ENCODE measurements at regions not wholly inside any gene's neighbourhood (a gene's known extent, or its start where the extent isn't known, plus 50 kb on each side); places are given as distances from the start of the nearest gene placed in this dataset.

DNA sequence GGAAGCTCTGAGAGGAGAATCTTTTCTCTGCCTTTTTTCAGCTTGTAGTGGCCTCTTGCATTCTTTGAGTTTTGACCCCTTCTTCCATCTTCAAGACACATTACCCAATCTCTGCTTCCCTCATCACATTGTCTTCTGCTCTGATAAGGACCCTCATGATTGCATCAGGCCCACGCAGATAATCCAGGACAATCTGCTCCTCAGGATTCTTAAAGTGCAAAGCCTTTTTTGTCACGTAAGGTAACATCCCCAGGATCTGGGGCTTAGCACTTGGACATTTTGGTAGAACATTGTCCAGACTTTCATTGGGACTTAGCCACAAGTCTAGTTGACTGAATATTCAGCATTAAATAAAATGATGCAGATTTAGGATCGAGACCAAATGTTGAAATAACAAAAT lies 521.2 kb downstream of the RMST start:
- Histone ChIP-seq H4K20me1 (ENCODE audit: insufficient read depth) (no peaks in the 10 kb centered on the region), H3K9ac (no peak overlapping the region), H3K9me2 (no peaks in the 10 kb centered on the region), H2AFZ (ENCODE audit: low read depth) (no peak overlapping the region), H3K79me2 (ENCODE audit: insufficient read depth) (no peaks in the 10 kb centered on the region), H3K4me3 (ENCODE audit: low read depth in 2 of 2, low read length in 1 of 2) (no peak overlapping the region), H3K9me3 (no peaks in the 10 kb centered on the region), H3K27ac (ENCODE audit: low read depth in 2 of 2, low read length in 1 of 2) (no peak overlapping the region), H3K4me1 (ENCODE audit: control insufficient read depth in 1 of 2, insufficient read depth in 2 of 2, low read depth in 1 of 2, low read length in 1 of 2) (peaks cover 0 to 8% of the 10 kb centered on the region in 2 experiments; a peak in 1 of 4 replicates), H3F3A (replicated peaks; ENCODE audit: insufficient read depth) (no peaks in the 10 kb centered on the region), H3K4me2 (no peak overlapping the region), H3K27me3 (ENCODE audit: insufficient read depth) (no peaks in the 10 kb centered on the region), H3K36me3 (replicated peaks in 1 of 2; ENCODE audit: control insufficient read depth in 1 of 2, insufficient read depth in 2 of 2, low read length in 1 of 2) (no peaks in the 10 kb centered on the region)
- WGBS (ENCODE audit: low lambda C conversion rate), result 11% methylated on average over 3 of the region's 3 CpGs
- TF ChIP-seq, protein P1, sequence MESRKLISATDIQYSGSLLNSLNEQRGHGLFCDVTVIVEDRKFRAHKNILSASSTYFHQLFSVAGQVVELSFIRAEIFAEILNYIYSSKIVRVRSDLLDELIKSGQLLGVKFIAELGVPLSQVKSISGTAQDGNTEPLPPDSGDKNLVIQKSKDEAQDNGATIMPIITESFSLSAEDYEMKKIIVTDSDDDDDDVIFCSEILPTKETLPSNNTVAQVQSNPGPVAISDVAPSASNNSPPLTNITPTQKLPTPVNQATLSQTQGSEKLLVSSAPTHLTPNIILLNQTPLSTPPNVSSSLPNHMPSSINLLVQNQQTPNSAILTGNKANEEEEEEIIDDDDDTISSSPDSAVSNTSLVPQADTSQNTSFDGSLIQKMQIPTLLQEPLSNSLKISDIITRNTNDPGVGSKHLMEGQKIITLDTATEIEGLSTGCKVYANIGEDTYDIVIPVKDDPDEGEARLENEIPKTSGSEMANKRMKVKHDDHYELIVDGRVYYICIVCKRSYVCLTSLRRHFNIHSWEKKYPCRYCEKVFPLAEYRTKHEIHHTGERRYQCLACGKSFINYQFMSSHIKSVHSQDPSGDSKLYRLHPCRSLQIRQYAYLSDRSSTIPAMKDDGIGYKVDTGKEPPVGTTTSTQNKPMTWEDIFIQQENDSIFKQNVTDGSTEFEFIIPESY (IDR thresholded peaks at IDR 0.05; ENCODE audit: borderline replicate concordance, low read depth), result no peak
- TF ChIP-seq EP300 (IDR thresholded peaks at IDR 0.05; ENCODE audit: borderline replicate concordance in 1 of 2, low read depth in 1 of 2, low read length in 1 of 2) (no peak), ELF1 (IDR thresholded peaks at IDR 0.05) (no peak), MEF2A (IDR thresholded peaks at IDR 0.05; ENCODE audit: borderline replicate concordance, low read depth) (no peak)
- TF ChIP-seq, protein P2, sequence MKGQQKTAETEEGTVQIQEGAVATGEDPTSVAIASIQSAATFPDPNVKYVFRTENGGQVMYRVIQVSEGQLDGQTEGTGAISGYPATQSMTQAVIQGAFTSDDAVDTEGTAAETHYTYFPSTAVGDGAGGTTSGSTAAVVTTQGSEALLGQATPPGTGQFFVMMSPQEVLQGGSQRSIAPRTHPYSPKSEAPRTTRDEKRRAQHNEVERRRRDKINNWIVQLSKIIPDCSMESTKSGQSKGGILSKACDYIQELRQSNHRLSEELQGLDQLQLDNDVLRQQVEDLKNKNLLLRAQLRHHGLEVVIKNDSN (IDR thresholded peaks at IDR 0.05; ENCODE audit: borderline replicate concordance, low read depth), result no peak
- ChIA-PET CTCF (no interaction called here), POLR2A (no interaction called here)
- no peak for DNase-seq

DNA sequence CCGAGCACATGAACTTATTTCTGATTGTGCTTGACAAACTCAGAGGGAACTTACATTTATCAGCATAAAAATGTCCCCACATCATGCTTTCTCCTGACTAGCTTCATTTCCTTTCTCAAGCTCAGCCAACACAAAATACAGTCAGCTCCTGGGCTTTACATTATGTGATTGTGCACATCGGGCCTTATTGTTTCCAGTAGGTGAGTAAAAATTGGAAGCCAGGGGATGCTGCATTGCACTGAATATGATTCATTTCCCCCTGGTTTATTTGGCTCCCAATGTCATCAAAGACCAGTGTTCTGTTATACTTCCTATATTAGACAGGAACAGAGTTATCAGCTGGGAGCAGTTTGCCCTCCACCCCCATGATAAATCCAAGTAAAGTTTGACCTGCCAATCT lies 521.8 kb downstream of the RMST start:
- Histone ChIP-seq H3K4me3 (ENCODE audit: low read depth in 2 of 2, low read length in 1 of 2) (no peak overlapping the region), H3K79me2 (ENCODE audit: insufficient read depth) (no peaks in the 10 kb centered on the region), H3K9me2 (no peaks in the 10 kb centered on the region), H3K4me1 (ENCODE audit: control insufficient read depth in 1 of 2, insufficient read depth in 2 of 2, low read depth in 1 of 2, low read length in 1 of 2) (peaks cover 0 to 4% of the 10 kb centered on the region in 2 experiments; a peak in 1 of 4 replicates), H2AFZ (ENCODE audit: low read depth) (no peak overlapping the region), H3K36me3 (replicated peaks in 1 of 2; ENCODE audit: control insufficient read depth in 1 of 2, insufficient read depth in 2 of 2, low read length in 1 of 2) (no peaks in the 10 kb centered on the region), H3K27me3 (ENCODE audit: insufficient read depth) (no peaks in the 10 kb centered on the region), H3K27ac (ENCODE audit: low read depth in 2 of 2, low read length in 1 of 2) (no peak overlapping the region), H3F3A (replicated peaks; ENCODE audit: insufficient read depth) (no peaks in the 10 kb centered on the region), H3K4me2 (no peak overlapping the region), H3K9me3 (no peaks in the 10 kb centered on the region), H4K20me1 (ENCODE audit: insufficient read depth) (no peaks in the 10 kb centered on the region), H3K9ac (no peak overlapping the region)
- TF ChIP-seq, protein P2 (IDR thresholded peaks at IDR 0.05; ENCODE audit: borderline replicate concordance, low read depth), result no peak
- TF ChIP-seq TAF1 (IDR thresholded peaks at IDR 0.05; ENCODE audit: borderline replicate concordance, low read depth, low read length) (no peak), RXRA (IDR thresholded peaks at IDR 0.05; ENCODE audit: borderline replicate concordance, low read depth) (no peak), GATA2 (CRISPR knock-in tag; IDR thresholded peaks at IDR 0.05) (no peak), SIN3A (IDR thresholded peaks at IDR 0.05; ENCODE audit: borderline replicate concordance, low read depth, low read length) (no peak), YY1 (IDR thresholded peaks at IDR 0.05; ENCODE audit: low read depth) (no peak), TCF12 (IDR thresholded peaks at IDR 0.05) (no peak), GABPA (IDR thresholded peaks at IDR 0.05; ENCODE audit: low read depth) (no peak), EP300 (IDR thresholded peaks at IDR 0.05; ENCODE audit: borderline replicate concordance in 1 of 2, low read depth in 1 of 2, low read length in 1 of 2) (no peak)
- TF ChIP-seq, protein P1 (IDR thresholded peaks at IDR 0.05; ENCODE audit: borderline replicate concordance, low read depth), result no peak
- TF ChIP-seq, protein P3, sequence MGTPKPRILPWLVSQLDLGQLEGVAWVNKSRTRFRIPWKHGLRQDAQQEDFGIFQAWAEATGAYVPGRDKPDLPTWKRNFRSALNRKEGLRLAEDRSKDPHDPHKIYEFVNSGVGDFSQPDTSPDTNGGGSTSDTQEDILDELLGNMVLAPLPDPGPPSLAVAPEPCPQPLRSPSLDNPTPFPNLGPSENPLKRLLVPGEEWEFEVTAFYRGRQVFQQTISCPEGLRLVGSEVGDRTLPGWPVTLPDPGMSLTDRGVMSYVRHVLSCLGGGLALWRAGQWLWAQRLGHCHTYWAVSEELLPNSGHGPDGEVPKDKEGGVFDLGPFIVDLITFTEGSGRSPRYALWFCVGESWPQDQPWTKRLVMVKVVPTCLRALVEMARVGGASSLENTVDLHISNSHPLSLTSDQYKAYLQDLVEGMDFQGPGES (IDR thresholded peaks at IDR 0.05; ENCODE audit: low read depth, low read length), result no peak
- DNase-seq, result no peak
- WGBS (ENCODE audit: low lambda C conversion rate), result 12% methylated on average over 2 of the region's 2 CpGs
- CTCF ChIA-PET, result interaction anchor here (2.4 kb wide), 1 partner anchor 23 kb away, joined by 7 read pairs; no protein-coding TSS in a partner anchor
- POLR2A ChIA-PET, result no interaction called here

Measured in SK-N-SH (cell line).